ENCODE measurements at regions not wholly inside any gene's neighbourhood (a gene's known extent, or its start where the extent isn't known, plus 50 kb on each side); places are given as distances from the start of the nearest gene placed in this dataset.

DNA sequence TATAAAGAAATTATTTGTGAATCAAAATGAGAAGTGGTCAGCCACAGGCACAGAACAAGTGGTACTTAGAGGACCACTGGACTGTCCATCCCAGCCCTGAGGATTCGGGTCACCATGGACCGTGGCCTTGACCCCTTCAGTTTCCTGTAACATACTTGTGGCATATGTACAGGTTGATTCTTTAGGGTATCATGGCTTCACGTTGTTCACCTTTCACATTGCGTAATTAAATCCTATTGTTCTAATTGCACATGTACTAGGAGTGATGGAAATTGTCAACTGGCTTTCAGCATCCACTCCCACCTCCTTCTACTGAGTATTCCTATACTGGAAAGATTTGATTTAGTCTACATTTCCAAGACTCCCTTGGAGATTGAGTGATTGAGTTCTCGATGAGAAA is 148.3 kb upstream of the GJB5 start:
- Mint-ChIP-seq H3K27ac (no peak overlapping the region), H3K4me3 (no peak overlapping the region), H3K36me3 (ENCODE audit: low read depth) (no peaks in the 10 kb centered on the region), H3K4me1 (no peaks in the 10 kb centered on the region), H3K9me3 (no peaks in the 10 kb centered on the region), H3K27me3 (peaks cover 15% of the 10 kb centered on the region)
- DNase-seq: no peak
- ChIA-PET POLR2A (no interaction called here), CTCF (no interaction called here)

DNA sequence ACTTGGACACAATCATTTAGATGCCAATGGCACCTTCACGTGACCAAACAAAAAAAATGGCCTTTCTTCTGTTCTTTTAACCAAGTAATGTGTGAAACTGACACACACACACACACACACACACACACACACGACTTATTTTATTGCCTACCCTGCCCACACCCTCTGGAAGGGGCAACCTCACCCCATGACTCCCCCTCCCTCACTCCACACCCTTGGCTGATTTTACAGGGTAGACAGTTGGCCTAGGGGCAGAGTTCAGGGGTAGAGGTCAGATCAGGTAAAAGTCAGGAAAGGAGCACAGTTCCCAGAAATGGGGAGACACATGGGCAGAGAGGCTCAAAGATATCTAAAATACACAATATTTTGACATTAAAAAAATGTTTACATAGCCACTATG is 144.8 kb upstream of the GJB5 start:
- DNase-seq: no peak
- Mint-ChIP-seq H3K4me3 (no peak overlapping the region), H3K27me3 (peaks cover 14% of the 10 kb centered on the region), H3K4me1 (no peaks in the 10 kb centered on the region), H3K9me3 (no peaks in the 10 kb centered on the region), H3K36me3 (ENCODE audit: low read depth) (no peaks in the 10 kb centered on the region), H3K27ac (no peak overlapping the region)
- ChIA-PET POLR2A (no interaction called here), CTCF (no interaction called here)

- no peak for DNase-seq
- no peaks in the 10 kb centered on the region for H3K4me1 Mint-ChIP-seq
- no peak overlapping the region for H3K4me3 Mint-ChIP-seq
- H3K27me3 Mint-ChIP-seq: peaks cover 14% of the 10 kb centered on the region
- CTCF ChIA-PET: no interaction called here
- H3K27ac Mint-ChIP-seq: no peak overlapping the region
- POLR2A ChIA-PET: no interaction called here
- no peaks in the 10 kb centered on the region for H3K36me3 Mint-ChIP-seq (ENCODE audit: low read depth)
- no peaks in the 10 kb centered on the region for H3K9me3 Mint-ChIP-seq
Observed at GRCh38 chr1:34611571-34611970, 143.3 kb upstream of the GJB5 start.

DNA sequence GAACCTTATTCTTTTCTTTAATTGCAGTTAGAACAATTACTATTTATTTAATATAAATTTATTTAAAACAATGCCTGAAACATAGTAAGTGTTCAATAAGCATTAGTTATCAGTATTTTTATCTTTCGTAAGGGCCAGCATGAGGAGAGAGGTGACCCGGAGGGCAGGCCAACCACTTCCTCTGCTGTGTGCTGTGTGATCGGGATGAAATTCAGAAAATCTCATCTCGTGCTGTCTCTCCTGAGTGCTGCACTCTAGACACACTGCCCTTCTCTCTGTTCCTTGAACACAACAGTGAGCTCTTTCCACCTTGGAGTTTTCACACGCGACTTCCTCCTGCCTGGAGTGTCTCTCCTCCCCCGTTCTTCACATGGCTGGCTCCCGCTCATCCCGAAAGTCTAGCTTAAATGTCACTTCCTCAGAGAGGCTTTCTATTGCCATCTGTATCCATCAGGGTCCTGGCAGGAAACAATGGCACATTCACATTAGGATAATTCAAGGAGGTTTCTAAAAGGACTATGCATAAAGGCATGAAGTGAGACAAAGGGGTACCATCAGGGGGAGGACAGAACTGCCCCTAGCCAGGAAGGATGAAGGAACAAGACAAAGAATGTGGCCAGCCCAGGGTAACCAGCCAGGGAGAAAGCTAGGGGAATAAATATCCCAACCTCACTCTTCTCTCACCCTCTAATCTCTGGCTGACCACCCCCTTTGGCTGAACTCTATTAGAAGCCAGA is 142.6 kb upstream of the GJB5 start:
- H3K4me1 Mint-ChIP-seq: no peaks in the 10 kb centered on the region
- H3K36me3 Mint-ChIP-seq (ENCODE audit: low read depth): no peaks in the 10 kb centered on the region
- H3K27ac Mint-ChIP-seq: no peak overlapping the region
- H3K4me3 Mint-ChIP-seq: no peak overlapping the region
- ChIA-PET CTCF (no interaction called here), POLR2A (no interaction called here)
- DNase-seq: no peak
- no peaks in the 10 kb centered on the region for H3K9me3 Mint-ChIP-seq
- peaks cover 17% of the 10 kb centered on the region for H3K27me3 Mint-ChIP-seq

- no peak for DNase-seq
- Mint-ChIP-seq H3K27ac (no peak overlapping the region), H3K27me3 (peaks cover 15% of the 10 kb centered on the region), H3K36me3 (ENCODE audit: low read depth) (no peaks in the 10 kb centered on the region), H3K9me3 (no peaks in the 10 kb centered on the region), H3K4me1 (no peaks in the 10 kb centered on the region), H3K4me3 (no peak overlapping the region)
- POLR2A ChIA-PET: no interaction called here
- CTCF ChIA-PET: no interaction called here
Observed at GRCh38 chr1:34617321-34618118, 137.3 kb upstream of the GJB5 start.

- no peak overlapping the region for H3K4me3 Mint-ChIP-seq
- no peak overlapping the region for H3K27ac Mint-ChIP-seq
- CTCF ChIA-PET: no interaction called here
- H3K9me3 Mint-ChIP-seq: no peaks in the 10 kb centered on the region
- peaks cover 15% of the 10 kb centered on the region for H3K27me3 Mint-ChIP-seq
- POLR2A ChIA-PET: no interaction called here
- no peak for DNase-seq
- H3K36me3 Mint-ChIP-seq (ENCODE audit: low read depth): no peaks in the 10 kb centered on the region
- no peaks in the 10 kb centered on the region for H3K4me1 Mint-ChIP-seq
Observed at GRCh38 chr1:34618381-34618780, 136.5 kb upstream of the GJB5 start.

- Mint-ChIP-seq H3K4me1 (no peaks in the 10 kb centered on the region), H3K27me3 (peaks cover 18% of the 10 kb centered on the region), H3K36me3 (ENCODE audit: low read depth) (no peaks in the 10 kb centered on the region), H3K9me3 (no peaks in the 10 kb centered on the region), H3K4me3 (no peak overlapping the region), H3K27ac (no peak overlapping the region)
- DNase-seq: no peak
- ChIA-PET CTCF (no interaction called here), POLR2A (no interaction called here)
Observed at GRCh38 chr1:34619256-34619655, 135.6 kb upstream of the GJB5 start.

- POLR2A ChIA-PET: no interaction called here
- CTCF ChIA-PET: no interaction called here
- DNase-seq: no peak
Observed at GRCh38 chr1:34621916-34622315, 132.9 kb upstream of the GJB5 start.

DNA sequence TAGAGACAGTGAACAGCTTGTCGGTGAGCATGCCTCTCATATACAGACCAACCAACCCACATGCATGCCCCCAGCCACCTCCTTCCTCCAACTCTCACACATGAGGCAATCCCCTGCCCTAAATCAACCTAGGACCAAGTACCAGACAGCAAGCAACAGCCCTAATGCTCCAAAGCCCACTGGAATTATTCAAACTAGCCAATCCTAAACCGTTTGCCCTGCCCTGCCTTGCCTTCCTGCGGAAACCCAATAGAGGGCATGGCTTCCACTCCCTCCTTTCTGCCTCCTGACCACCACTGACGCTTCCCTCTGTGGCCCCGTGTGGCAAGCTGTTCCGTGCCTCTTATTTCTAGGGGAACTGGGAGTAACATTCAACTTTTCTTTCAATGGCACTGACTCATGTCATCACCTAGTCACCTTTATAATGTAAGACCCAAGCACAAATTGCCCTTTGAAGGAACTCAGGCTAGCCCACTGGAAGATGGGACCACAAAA is 129.3 kb upstream of the GJB5 start:
- Mint-ChIP-seq H3K36me3 (ENCODE audit: low read depth) (no peaks in the 10 kb centered on the region), H3K4me3 (no peak overlapping the region), H3K9me3 (no peaks in the 10 kb centered on the region), H3K27me3 (peaks cover 13% of the 10 kb centered on the region), H3K4me1 (peaks cover 5% of the 10 kb centered on the region), H3K27ac (no peak overlapping the region)
- POLR2A ChIA-PET: no interaction called here
- DNase-seq: no peak
- CTCF ChIA-PET: no interaction called here

More at GRCh38 chr1:34621916-34622315, 132.9 kb upstream of the GJB5 start:
- Mint-ChIP-seq H3K4me1 (peaks cover 5% of the 10 kb centered on the region), H3K36me3 (ENCODE audit: low read depth) (no peaks in the 10 kb centered on the region), H3K9me3 (no peaks in the 10 kb centered on the region), H3K27ac (no peak overlapping the region), H3K4me3 (no peak overlapping the region), H3K27me3 (peaks cover 22% of the 10 kb centered on the region)

DNA sequence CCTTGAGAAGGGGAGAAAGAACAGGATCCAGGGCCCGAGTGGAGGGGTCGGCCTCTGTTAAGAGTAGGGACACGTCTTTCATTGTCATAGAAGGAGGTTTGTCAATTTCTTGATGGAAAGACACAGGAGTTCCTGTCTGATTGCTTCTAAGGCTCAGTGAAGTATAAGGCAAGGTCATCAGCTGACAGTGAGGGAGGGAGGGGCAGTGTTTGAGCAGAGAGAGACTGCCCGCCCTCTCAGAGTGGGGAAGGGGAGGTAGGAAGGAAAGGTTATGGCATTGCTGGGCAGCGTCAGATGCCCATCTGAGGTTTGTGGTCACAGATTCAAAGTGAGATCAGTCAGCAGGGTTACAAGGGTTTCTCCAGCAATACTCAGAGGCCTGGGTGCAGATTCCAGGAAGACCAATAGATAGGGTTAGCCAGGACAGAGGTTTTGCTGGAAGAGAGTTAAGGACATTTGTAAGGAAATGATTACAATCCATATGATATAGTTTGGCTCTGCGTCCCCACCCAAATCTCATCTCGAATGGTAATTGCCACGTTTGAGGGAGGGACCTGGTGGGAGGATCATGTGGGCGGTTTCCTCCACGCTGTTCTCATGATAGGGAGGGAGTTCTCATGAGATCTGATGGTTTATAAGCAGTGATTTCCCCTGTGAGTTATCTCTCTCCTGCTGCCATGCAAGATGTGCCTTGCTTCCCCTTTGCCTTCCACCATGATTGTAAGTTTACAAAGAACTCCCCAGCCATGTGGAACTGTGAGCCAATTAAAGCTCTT is 127.2 kb upstream of the GJB5 start:
- H3K27me3 Mint-ChIP-seq: peaks cover 10% of the 10 kb centered on the region
- H3K36me3 Mint-ChIP-seq (ENCODE audit: low read depth): no peaks in the 10 kb centered on the region
- no peak overlapping the region for H3K4me3 Mint-ChIP-seq
- H3K9me3 Mint-ChIP-seq: no peaks in the 10 kb centered on the region
- POLR2A ChIA-PET: no interaction called here
- peaks cover 5% of the 10 kb centered on the region for H3K4me1 Mint-ChIP-seq
- CTCF ChIA-PET: no interaction called here
- H3K27ac Mint-ChIP-seq: no peak overlapping the region
- DNase-seq: no peak

DNA sequence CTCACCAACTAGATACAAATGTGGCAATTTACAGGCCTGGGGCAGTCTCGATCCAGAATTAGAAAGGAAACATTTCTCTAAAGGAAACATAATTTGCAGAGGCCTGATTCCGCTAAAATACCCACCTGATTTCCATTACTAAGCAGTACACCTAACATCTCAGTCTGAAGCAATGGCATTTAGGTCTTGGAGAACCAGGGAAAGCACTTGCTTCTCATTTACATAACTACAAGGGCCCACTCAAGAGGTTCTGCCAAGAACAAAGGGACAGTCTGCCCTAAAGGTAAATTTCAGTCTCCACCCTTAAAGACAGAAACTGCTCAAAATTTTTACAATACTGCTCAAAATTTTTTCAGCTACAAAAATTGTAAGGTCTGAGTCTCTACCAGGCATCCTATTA is 123.7 kb upstream of the GJB5 start:
- POLR2A ChIA-PET: no interaction called here
- no peak overlapping the region for H3K4me3 Mint-ChIP-seq

GRCh38 chr1:34639701-34640100 is 115.1 kb upstream of the GJB5 start:
- H3K4me3 Mint-ChIP-seq: no peak overlapping the region
- DNase-seq: no peak
- ChIA-PET CTCF (no interaction called here), POLR2A (no interaction called here)
- no peaks in the 10 kb centered on the region for H3K9me3 Mint-ChIP-seq
- no peak overlapping the region for H3K27ac Mint-ChIP-seq
- peaks cover 15% of the 10 kb centered on the region for H3K27me3 Mint-ChIP-seq
- no peaks in the 10 kb centered on the region for H3K4me1 Mint-ChIP-seq
- H3K36me3 Mint-ChIP-seq (ENCODE audit: low read depth): no peaks in the 10 kb centered on the region

More for the DNA sequence above, 123.7 kb upstream of the GJB5 start:
- DNase-seq: no peak
- Mint-ChIP-seq H3K27ac (no peak overlapping the region), H3K27me3 (peaks cover 3% of the 10 kb centered on the region), H3K4me1 (no peaks in the 10 kb centered on the region), H3K36me3 (ENCODE audit: low read depth) (no peaks in the 10 kb centered on the region), H3K9me3 (no peaks in the 10 kb centered on the region)
- CTCF ChIA-PET: no interaction called here

GRCh38 chr1:34640654-34641401 is 114.0 kb upstream of the GJB5 start:
- no peaks in the 10 kb centered on the region for H3K9me3 Mint-ChIP-seq
- H3K27me3 Mint-ChIP-seq: peaks cover 21% of the 10 kb centered on the region
- no peaks in the 10 kb centered on the region for H3K36me3 Mint-ChIP-seq (ENCODE audit: low read depth)
- no peak for DNase-seq
- no peak overlapping the region for H3K4me3 Mint-ChIP-seq
- ChIA-PET CTCF (no interaction called here), POLR2A (no interaction called here)
- H3K4me1 Mint-ChIP-seq: no peaks in the 10 kb centered on the region
- no peak overlapping the region for H3K27ac Mint-ChIP-seq

Measured in activated CD4-positive, alpha-beta memory T cell treated with anti-CD3 and anti-CD28 coated beads, Interleukin-2, amount 10 ng/mL, durations not matched to agents 7 days and 5 days (primary cell).